ENCODE measurements at regions not wholly inside any gene's neighbourhood (a gene's known extent, or its start where the extent isn't known, plus 50 kb on each side); places are given as distances from the start of the nearest gene placed in this dataset.
A peak's percentile ranks its signal among the peaks of the same experiment; 100 is the strongest.

- DNase-seq: no peak
Measured at GRCh38 chr2:238562446-238562845, 135.7 kb downstream of the ASB1 start.

GRCh38 chr2:238563551-238563950 lies 136.8 kb downstream of the ASB1 start:
- DNase-seq: no peak

- DNase-seq: no peak
Measured at GRCh38 chr2:238564286-238564920, 137.7 kb downstream of the ASB1 start.

- DNase-seq: no peak
Measured at GRCh38 chr2:238565031-238565430, 138.3 kb downstream of the ASB1 start.

GRCh38 chr2:238566001-238566645 lies 139.4 kb downstream of the ASB1 start:
- DNase-seq: no peak

GRCh38 chr2:238567067-238567855 lies 140.5 kb downstream of the ASB1 start:
- no peak for DNase-seq

- DNase-seq: no peak
Measured at GRCh38 chr2:238567996-238568395, 141.3 kb downstream of the ASB1 start.

- DNase-seq: no peak
Measured at GRCh38 chr2:238568455-238569440, 142.0 kb downstream of the ASB1 start.

GRCh38 chr2:238569507-238570195 lies 142.9 kb downstream of the ASB1 start:
- DNase-seq: no peak

GRCh38 chr2:238570391-238570790 lies 143.7 kb downstream of the ASB1 start:
- DNase-seq: no peak

GRCh38 chr2:238570926-238571325 lies 144.2 kb downstream of the ASB1 start:
- no peak for DNase-seq

GRCh38 chr2:238571661-238572372 lies 145.1 kb downstream of the ASB1 start:
- no peak for DNase-seq

- peak; percentile 48 for DNase-seq
Measured at GRCh38 chr2:238573065-238573778, 146.5 kb downstream of the ASB1 start.

GRCh38 chr2:238573916-238574315 lies 147.2 kb downstream of the ASB1 start:
- DNase-seq: no peak

GRCh38 chr2:238574490-238575271 lies 148.0 kb downstream of the ASB1 start:
- no peak for DNase-seq

- no peak for DNase-seq
Measured at GRCh38 chr2:238576674-238577073, 149.9 kb downstream of the ASB1 start.

- no peak for DNase-seq
Measured at GRCh38 chr2:238578256-238578655, 151.5 kb downstream of the ASB1 start.

- no peak for DNase-seq
Measured at GRCh38 chr2:238580486-238580885, 153.8 kb downstream of the ASB1 start.

- DNase-seq: no peak
Measured at GRCh38 chr2:238581126-238581525, 154.4 kb downstream of the ASB1 start.

- DNase-seq: no peak
Measured at GRCh38 chr2:238582159-238582558, 155.4 kb downstream of the ASB1 start.

All from stimulated activated CD8-positive, alpha-beta memory T cell treated with anti-CD3 and anti-CD28 coated beads, Interleukin-4, amount 100 ng/mL, for 48 hours (primary cell).